ENCODE measurements at regions not wholly inside any gene's neighbourhood (a gene's known extent, or its start where the extent isn't known, plus 50 kb on each side); places are given as distances from the start of the nearest gene placed in this dataset.

DNA sequence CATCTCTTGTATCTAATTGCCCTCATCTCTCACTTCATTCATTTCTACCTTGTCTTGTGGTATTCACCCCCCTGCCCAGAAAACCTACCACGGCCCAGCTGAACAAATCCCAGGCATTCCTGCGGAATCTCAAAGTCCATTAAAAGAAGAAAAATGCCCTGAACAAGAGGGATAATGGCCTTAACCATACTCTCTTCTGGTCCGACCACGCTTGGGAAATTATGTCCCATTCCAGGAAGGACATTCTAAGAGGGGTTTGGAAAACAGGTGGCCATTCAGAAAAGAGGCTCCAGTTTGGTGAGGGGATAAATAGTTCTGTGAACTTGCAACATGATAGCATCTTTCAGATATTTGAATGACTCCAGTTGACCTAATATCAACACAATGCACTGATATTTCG is 349.9 kb upstream of the ZNF521 start:
- Mint-ChIP-seq H3K4me1 (ENCODE audit: low read depth, unreplicated experiment) (peaks cover 9% of the 10 kb centered on the region), H3K4me3 (ENCODE audit: unreplicated experiment) (no peak overlapping the region), H3K36me3 (ENCODE audit: unreplicated experiment) (no peaks in the 10 kb centered on the region), H3K27ac (ENCODE audit: unreplicated experiment) (no peak overlapping the region), H3K9me3 (ENCODE audit: unreplicated experiment) (no peaks in the 10 kb centered on the region), H3K27me3 (ENCODE audit: unreplicated experiment) (no peaks in the 10 kb centered on the region)
- no peak for DNase-seq
- TF ChIP-seq, protein P1, sequence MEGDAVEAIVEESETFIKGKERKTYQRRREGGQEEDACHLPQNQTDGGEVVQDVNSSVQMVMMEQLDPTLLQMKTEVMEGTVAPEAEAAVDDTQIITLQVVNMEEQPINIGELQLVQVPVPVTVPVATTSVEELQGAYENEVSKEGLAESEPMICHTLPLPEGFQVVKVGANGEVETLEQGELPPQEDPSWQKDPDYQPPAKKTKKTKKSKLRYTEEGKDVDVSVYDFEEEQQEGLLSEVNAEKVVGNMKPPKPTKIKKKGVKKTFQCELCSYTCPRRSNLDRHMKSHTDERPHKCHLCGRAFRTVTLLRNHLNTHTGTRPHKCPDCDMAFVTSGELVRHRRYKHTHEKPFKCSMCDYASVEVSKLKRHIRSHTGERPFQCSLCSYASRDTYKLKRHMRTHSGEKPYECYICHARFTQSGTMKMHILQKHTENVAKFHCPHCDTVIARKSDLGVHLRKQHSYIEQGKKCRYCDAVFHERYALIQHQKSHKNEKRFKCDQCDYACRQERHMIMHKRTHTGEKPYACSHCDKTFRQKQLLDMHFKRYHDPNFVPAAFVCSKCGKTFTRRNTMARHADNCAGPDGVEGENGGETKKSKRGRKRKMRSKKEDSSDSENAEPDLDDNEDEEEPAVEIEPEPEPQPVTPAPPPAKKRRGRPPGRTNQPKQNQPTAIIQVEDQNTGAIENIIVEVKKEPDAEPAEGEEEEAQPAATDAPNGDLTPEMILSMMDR (IDR thresholded peaks at IDR 0.05; ENCODE audit: partially characterized antibody, unreplicated experiment), result no peak

DNA sequence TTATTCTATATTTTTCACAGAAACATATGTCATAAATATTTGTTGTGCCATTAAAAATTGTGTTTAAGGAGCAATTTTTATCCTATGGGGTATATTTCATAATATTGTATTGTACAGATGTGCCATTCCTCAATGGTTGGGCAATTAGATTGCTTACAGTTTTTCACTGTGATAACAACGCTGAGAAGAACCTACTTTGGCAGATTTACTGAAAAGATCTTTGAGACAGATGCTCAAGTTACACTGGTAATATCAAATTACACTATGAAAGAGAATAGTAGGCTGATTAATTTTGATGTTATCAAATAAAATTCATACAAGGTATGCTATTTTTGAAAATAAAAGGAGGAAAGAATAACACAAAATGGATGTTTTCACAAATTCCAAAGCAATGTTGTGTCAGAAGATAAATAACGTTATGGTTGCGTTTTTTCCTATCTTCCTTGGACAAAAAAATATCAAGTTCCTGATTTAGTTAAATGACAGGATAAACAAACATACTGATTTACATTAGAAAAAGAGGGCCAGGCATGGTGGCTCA is 335.1 kb upstream of the ZNF521 start:
- H3K4me3 Mint-ChIP-seq (ENCODE audit: unreplicated experiment), result no peak overlapping the region
- H3K36me3 Mint-ChIP-seq (ENCODE audit: unreplicated experiment), result no peaks in the 10 kb centered on the region
- no peak overlapping the region for H3K27ac Mint-ChIP-seq (ENCODE audit: unreplicated experiment)
- H3K27me3 Mint-ChIP-seq (ENCODE audit: unreplicated experiment), result no peaks in the 10 kb centered on the region
- DNase-seq, result no peak
- TF ChIP-seq, protein P1 (IDR thresholded peaks at IDR 0.05; ENCODE audit: partially characterized antibody, unreplicated experiment), result no peak
- H3K9me3 Mint-ChIP-seq (ENCODE audit: unreplicated experiment), result no peaks in the 10 kb centered on the region
- H3K4me1 Mint-ChIP-seq (ENCODE audit: low read depth, unreplicated experiment), result no peaks in the 10 kb centered on the region

DNA sequence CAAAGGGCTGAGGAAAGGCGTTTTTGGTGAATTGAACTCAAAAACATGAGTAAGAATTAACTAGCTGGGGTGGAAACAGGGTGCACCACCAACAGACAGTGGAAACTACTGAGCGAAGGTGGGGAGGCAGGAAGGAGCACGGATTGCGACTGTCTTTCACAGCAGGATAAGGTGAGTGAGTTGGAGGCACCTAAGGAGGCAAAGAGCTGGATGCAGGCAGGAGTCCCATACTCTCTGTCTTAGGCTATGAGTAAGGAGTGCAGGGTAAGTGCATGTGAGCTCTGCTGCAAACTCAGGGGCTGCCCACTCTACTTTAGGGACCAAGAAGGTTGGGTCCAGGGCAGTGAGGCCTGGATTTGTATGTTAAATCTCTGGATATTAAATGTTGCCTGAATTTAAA is 333.1 kb upstream of the ZNF521 start:
- Mint-ChIP-seq H3K27ac (ENCODE audit: unreplicated experiment) (no peak overlapping the region), H3K4me3 (ENCODE audit: unreplicated experiment) (no peak overlapping the region), H3K36me3 (ENCODE audit: unreplicated experiment) (no peaks in the 10 kb centered on the region), H3K4me1 (ENCODE audit: low read depth, unreplicated experiment) (no peaks in the 10 kb centered on the region), H3K27me3 (ENCODE audit: unreplicated experiment) (no peaks in the 10 kb centered on the region), H3K9me3 (ENCODE audit: unreplicated experiment) (no peaks in the 10 kb centered on the region)
- DNase-seq, result no peak
- TF ChIP-seq, protein P1 (IDR thresholded peaks at IDR 0.05; ENCODE audit: partially characterized antibody, unreplicated experiment), result no peak

DNA sequence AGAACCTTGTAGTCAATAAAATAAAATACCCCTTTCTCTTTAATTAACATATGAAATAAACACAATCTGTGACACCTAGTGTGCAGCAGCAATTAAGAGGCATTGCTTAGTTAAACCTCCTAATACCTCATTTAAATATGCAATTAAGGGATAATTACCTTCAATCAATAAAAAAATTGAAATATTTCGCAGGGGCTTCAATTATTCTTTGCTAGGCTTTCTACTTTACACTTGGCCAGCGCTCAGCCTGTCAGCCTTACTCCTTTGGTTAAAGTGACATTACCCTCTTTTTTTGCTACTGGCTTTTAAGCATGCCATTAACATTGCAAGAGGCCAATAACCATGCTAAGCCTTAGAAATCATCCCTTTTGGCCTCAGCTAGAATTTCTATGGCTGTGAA is 327.5 kb upstream of the ZNF521 start:
- H3K4me3 Mint-ChIP-seq (ENCODE audit: unreplicated experiment), result no peak overlapping the region
- peaks cover 19% of the 10 kb centered on the region for H3K4me1 Mint-ChIP-seq (ENCODE audit: low read depth, unreplicated experiment)
- TF ChIP-seq, protein P1 (IDR thresholded peaks at IDR 0.05; ENCODE audit: partially characterized antibody, unreplicated experiment), result no peak
- H3K9me3 Mint-ChIP-seq (ENCODE audit: unreplicated experiment), result no peaks in the 10 kb centered on the region
- H3K27me3 Mint-ChIP-seq (ENCODE audit: unreplicated experiment), result no peaks in the 10 kb centered on the region
- no peak overlapping the region for H3K27ac Mint-ChIP-seq (ENCODE audit: unreplicated experiment)
- DNase-seq, result no peak
- H3K36me3 Mint-ChIP-seq (ENCODE audit: unreplicated experiment), result no peaks in the 10 kb centered on the region

DNA sequence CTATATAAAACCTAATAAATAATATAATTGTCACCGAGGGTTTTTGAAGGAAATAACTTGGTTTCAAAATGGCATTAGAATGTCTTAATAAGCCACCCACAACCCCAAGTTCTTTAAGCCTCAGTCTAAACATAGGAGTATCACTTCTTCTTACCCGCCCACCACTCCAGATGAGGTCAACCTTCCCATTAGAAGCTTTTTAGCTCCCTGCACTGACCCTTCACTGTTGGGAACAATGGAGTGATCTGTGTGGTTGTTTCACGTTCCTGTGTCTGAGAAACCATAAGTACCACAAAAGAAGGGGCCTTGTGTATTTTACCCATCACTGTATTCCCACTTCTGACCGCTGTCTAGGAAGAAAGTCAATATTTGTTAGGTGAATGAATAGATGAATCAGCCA is 326.3 kb upstream of the ZNF521 start:
- no peak overlapping the region for H3K4me3 Mint-ChIP-seq (ENCODE audit: unreplicated experiment)
- H3K27me3 Mint-ChIP-seq (ENCODE audit: unreplicated experiment), result no peaks in the 10 kb centered on the region
- TF ChIP-seq, protein P1 (IDR thresholded peaks at IDR 0.05; ENCODE audit: partially characterized antibody, unreplicated experiment), result no peak
- no peaks in the 10 kb centered on the region for H3K9me3 Mint-ChIP-seq (ENCODE audit: unreplicated experiment)
- no peaks in the 10 kb centered on the region for H3K36me3 Mint-ChIP-seq (ENCODE audit: unreplicated experiment)
- H3K27ac Mint-ChIP-seq (ENCODE audit: unreplicated experiment), result no peak overlapping the region
- peaks cover 19% of the 10 kb centered on the region for H3K4me1 Mint-ChIP-seq (ENCODE audit: low read depth, unreplicated experiment)
- no peak for DNase-seq

Data from glutamatergic neuron (in vitro differentiated cells).